HL-60 (cell line): ENCODE measurements at regions not wholly inside any gene's neighbourhood (a gene's known extent, or its start where the extent isn't known, plus 50 kb on each side); places are given as distances from the start of the nearest gene placed in this dataset.

Experiments used
- DNase-seq, 2 experiments: peaks; one replicate each; pipeline ENCODE4 v3.0.0-alpha.2; 2010 to 2020; ENCODE audit warnings: low read depth in 1 of 2, low spot score in 1 of 2
- H3K27ac ChIP-seq: fragments of 250-450 bp; sonication (Bioruptor Pico); replicated peaks from 2 replicates; pipeline ENCODE4 v1.5.1; 2020; ENCODE audit warnings: mild to moderate bottlenecking, moderate library complexity
- H3K27me3 ChIP-seq: fragments of 250-450 bp; sonication (Bioruptor Pico); 2 replicates; pipeline ENCODE4 v1.5.1; 2021; ENCODE audit warnings: mild to moderate bottlenecking, moderate library complexity; ENCODE audit not compliant: insufficient read depth, poor library complexity, severe bottlenecking
- H3K4me3 ChIP-seq: replicated peaks from 2 replicates; pipeline ENCODE4 v1.5.1; 2011; ENCODE audit warnings: mild to moderate bottlenecking, control low read depth, low read length; ENCODE audit not compliant: insufficient read depth
- GABPA ChIP-seq: IDR thresholded peaks from 2 replicates; pipeline ENCODE4 v1.6.1; 2012; ENCODE audit warnings: low read depth
- POLR2AphosphoS5 ChIP-seq: IDR thresholded peaks from 2 replicates; pipeline ENCODE4 v1.6.1; 2012; ENCODE audit warnings: low read depth
- SPI1 ChIP-seq: IDR thresholded peaks from 2 replicates; pipeline ENCODE4 v1.6.1; 2012; ENCODE audit warnings: low read depth, mild to moderate bottlenecking, borderline replicate concordance
- TF ChIP-seq, protein P1 (sequence below): IDR thresholded peaks from 2 replicates; pipeline ENCODE4 v1.6.1; 2012; ENCODE audit warnings: low read depth; ENCODE audit not compliant: insufficient replicate concordance
- TF ChIP-seq, protein P2 (sequence below): IDR thresholded peaks from one replicate; pipeline ENCODE4 v1.5.1; 2011; ENCODE audit warnings: low read length, control low read depth, inconsistent platforms; ENCODE audit not compliant: insufficient read depth

DNA sequence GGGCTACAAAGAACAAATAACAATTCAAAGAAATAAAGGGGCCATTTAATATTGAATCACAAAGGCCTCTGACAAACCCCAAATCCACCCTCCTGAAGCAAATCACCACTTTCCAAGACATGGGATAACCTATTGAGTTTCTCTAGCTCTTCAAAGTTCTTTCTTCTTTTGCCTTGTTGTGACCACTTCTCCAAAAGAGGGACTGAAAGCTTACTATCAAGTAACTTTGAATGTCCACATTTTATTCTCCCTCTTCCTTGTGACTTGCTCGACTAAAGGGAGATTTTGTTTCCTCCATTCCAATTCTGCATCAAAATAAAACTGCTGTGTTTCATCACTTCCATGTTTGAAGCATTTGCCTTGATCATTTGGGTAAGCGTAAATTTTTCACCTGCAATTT, 166.6 kb upstream of the SLC7A11 start:
- H3K4me3 ChIP-seq = no peak overlapping the region
- peak overlapping the region; percentile 95 for H3K27ac ChIP-seq
- no peaks in the 10 kb centered on the region for H3K27me3 ChIP-seq
- peak; percentile 60; the same call in 1 of the 2 replicates for TF ChIP-seq SPI1
- TF ChIP-seq GABPA = no peak
- no peak for TF ChIP-seq POLR2AphosphoS5
- TF ChIP-seq, protein P1, sequence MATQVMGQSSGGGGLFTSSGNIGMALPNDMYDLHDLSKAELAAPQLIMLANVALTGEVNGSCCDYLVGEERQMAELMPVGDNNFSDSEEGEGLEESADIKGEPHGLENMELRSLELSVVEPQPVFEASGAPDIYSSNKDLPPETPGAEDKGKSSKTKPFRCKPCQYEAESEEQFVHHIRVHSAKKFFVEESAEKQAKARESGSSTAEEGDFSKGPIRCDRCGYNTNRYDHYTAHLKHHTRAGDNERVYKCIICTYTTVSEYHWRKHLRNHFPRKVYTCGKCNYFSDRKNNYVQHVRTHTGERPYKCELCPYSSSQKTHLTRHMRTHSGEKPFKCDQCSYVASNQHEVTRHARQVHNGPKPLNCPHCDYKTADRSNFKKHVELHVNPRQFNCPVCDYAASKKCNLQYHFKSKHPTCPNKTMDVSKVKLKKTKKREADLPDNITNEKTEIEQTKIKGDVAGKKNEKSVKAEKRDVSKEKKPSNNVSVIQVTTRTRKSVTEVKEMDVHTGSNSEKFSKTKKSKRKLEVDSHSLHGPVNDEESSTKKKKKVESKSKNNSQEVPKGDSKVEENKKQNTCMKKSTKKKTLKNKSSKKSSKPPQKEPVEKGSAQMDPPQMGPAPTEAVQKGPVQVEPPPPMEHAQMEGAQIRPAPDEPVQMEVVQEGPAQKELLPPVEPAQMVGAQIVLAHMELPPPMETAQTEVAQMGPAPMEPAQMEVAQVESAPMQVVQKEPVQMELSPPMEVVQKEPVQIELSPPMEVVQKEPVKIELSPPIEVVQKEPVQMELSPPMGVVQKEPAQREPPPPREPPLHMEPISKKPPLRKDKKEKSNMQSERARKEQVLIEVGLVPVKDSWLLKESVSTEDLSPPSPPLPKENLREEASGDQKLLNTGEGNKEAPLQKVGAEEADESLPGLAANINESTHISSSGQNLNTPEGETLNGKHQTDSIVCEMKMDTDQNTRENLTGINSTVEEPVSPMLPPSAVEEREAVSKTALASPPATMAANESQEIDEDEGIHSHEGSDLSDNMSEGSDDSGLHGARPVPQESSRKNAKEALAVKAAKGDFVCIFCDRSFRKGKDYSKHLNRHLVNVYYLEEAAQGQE = no peak
- TF ChIP-seq, protein P2, sequence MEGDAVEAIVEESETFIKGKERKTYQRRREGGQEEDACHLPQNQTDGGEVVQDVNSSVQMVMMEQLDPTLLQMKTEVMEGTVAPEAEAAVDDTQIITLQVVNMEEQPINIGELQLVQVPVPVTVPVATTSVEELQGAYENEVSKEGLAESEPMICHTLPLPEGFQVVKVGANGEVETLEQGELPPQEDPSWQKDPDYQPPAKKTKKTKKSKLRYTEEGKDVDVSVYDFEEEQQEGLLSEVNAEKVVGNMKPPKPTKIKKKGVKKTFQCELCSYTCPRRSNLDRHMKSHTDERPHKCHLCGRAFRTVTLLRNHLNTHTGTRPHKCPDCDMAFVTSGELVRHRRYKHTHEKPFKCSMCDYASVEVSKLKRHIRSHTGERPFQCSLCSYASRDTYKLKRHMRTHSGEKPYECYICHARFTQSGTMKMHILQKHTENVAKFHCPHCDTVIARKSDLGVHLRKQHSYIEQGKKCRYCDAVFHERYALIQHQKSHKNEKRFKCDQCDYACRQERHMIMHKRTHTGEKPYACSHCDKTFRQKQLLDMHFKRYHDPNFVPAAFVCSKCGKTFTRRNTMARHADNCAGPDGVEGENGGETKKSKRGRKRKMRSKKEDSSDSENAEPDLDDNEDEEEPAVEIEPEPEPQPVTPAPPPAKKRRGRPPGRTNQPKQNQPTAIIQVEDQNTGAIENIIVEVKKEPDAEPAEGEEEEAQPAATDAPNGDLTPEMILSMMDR = no peak
- DNase-seq = no peak

DNA sequence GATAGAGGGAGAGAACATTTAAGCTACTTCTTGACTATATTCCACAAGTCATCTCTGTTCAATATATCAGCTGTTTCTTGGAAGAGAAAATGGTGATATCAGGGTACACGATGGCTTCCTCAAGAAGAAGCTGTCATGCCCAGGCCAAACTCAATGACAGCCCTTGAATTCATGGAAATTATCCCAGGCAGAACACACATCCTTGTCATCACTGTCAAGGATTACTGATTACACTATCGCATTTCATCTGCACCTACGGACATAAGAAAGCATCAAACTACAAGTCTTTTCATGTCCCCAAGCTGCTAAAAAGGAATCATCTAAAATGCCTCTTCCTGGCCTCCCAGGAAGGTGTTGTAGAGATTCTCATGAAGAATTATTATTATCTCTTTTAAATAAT, 165.2 kb upstream of the SLC7A11 start:
- H3K27ac ChIP-seq = peak overlapping the region; percentile 95
- no peak overlapping the region for H3K4me3 ChIP-seq
- TF ChIP-seq POLR2AphosphoS5 (no peak), SPI1 (no peak), GABPA (no peak)
- TF ChIP-seq, protein P1 = no peak
- TF ChIP-seq, protein P2 = no peak
- H3K27me3 ChIP-seq = no peaks in the 10 kb centered on the region
- DNase-seq = no peak

DNA sequence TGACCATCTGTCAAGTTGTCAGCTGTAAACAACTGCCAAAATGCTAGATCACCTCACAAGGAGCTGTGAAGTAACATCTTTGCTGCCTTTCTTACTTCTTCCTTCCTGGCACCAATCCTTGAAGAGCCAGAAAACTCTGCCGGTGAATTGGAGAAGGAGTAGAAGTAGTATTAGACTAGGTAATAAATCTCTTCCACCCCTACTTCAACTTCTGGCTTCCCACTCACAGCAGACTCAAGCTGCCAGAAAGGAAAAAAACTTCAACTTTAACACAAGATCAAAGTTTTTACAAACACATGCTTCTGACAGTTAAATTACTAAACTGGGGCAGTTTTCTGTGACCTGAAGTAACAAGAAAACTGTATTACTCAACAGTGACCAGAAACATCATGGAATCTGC, 164.7 kb upstream of the SLC7A11 start:
- DNase-seq = peak; percentile 74 to 78
- H3K27me3 ChIP-seq = no peaks in the 10 kb centered on the region
- no peak overlapping the region for H3K4me3 ChIP-seq
- peak overlapping the region; percentile 95 for H3K27ac ChIP-seq
- TF ChIP-seq, protein P1 = no peak
- TF ChIP-seq GABPA (no peak), SPI1 (no peak), POLR2AphosphoS5 (no peak)
- TF ChIP-seq, protein P2 = no peak
